ENCODE measurements at regions not wholly inside any gene's neighbourhood (a gene's known extent, or its start where the extent isn't known, plus 50 kb on each side); places are given as distances from the start of the nearest gene placed in this dataset.
"Not testable (repeated sequence)": the region's sequence is repeated elsewhere in the genome, so short reads cannot be mapped to it uniquely, and the experiment has no call there.

DNA sequence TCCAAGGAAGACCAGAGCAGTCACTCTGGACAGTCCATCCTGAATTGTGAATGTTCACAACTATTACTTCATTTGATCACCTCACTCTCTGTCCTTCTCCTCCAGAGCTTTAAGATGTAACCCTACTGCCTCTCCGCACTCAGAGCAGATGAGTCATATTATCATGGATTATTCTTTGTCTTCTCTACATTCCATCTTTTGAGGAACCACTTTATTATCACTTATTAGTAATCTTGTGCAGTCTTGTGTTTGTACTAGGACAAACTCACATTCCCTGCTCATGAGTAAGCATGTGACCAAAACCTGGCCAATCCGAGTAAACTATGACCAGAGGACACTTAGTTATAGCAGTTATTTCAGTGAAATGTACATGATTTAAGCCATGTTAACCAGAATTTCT, 401.5 kb upstream of the ADGRB3 start:
- ATAC-seq: no peak

DNA sequence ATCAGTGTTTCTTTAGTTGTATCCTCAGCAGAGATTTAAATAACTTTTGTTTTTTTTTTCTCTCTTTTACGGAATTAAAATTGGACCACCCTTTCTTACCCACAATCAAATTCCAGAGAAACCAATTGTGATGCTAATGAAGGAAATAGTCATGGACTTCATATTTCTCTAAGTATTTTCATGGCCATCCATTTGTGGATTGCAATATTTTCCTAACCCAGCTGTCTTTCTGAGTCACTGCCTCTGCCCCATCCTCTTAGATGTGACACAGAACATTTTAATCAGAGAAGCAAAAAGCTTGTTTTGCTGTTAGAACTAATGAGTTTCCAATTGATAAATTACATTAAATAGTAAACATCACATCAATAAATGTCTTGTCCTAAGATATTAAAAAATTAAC, 405.5 kb upstream of the ADGRB3 start:
- ATAC-seq: no peak

DNA sequence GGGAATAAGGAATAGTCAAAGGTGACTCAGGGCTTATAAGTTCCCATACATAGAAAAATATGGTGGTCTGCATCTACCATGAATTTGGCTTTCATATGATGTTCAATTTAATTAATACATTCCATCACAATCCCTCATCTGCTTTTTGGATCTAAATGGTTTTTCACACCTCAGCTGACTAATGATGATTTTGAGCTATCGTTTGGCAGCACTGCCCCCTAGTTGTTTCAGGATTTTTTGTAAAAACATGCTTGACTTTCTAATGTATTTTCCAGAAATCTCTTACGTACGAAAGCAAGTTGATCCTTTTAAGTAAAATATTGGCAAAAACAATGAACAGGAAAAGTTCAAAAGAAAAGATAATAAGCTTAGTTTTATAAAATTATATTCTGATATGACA, 408.6 kb upstream of the ADGRB3 start:
- no peak for ATAC-seq

DNA sequence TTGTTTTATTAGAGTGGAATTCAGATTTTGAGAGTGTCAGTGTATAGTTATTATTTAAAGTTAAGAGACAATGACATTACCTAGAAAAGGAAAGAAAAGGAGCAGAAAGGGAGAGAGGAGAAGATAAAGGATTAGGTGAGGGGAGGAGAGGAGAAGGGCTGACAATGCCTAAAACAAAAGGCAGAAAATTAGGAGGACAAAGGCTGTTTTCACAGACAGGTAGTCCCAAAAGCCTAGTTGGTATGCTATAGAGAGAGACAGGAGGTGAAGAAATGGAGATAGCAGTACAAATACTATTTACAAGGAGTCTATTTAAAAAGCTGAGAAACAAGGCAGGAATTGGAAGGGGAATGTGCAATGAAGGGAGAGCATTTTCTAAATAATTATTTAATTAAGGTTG, 409.4 kb upstream of the ADGRB3 start:
- no peak for ATAC-seq

DNA sequence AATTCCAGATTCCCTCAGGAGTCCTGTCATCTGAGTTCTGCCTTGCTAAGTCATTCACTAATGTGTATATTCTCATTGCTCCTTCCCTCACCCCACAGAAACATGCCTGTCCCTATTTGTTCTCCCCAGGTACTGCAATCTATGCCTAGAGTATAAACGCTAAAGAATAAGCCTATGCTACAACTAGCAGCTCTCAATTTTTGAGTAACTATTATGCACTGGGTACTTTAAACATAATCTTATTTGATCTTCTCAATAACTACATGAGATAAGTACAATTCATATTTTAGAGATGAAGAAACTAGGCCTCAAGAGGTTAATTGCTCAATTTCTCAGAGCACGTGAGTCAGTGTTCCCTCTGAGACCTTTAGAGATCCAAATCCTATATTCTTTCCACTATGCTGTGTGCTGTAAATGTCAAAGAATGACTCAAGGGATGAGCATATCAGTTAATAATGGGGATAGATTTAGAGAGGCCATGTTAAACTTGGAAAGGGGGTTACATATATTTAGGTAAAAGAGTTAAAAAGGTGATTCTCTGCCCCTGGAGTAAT, 423.8 kb upstream of the ADGRB3 start:
- ATAC-seq: no peak

DNA sequence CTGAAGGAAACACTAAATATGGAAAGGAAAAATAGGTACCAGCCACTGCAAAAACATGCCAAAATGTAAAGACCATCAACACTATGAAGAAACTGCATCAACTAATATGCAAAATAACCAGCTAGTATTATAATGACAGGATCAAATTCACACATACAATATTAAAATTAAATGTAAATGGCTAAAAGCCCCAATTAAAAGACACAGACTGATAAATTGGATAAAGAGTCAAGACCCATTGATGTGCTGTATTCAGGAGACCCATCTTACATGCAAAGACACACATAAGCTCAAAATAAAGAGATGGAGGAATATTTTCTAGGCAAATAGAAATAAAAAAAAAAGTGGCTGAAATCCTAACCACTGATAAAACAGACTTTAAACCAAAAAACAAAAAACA, 427.5 kb upstream of the ADGRB3 start:
- ATAC-seq: not testable (repeated sequence)

DNA sequence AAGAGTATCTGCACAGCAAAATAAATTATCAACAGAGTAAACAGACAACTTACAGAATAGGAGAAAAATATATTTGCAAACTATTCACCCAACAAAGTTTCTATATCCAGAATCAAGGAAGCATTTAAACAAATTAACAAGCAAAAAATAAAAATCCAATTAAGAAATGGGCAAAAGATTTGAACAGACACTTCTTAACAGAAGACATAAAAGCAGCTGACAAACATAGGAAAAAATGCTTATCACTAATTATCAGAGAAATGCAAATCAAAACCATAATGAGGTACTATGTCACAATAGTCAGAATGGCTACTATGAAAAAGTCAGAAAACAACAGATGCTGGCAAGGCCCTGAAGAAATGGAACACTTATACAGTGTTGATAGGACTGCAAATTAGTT, 434.2 kb upstream of the ADGRB3 start:
- ATAC-seq: no peak

DNA sequence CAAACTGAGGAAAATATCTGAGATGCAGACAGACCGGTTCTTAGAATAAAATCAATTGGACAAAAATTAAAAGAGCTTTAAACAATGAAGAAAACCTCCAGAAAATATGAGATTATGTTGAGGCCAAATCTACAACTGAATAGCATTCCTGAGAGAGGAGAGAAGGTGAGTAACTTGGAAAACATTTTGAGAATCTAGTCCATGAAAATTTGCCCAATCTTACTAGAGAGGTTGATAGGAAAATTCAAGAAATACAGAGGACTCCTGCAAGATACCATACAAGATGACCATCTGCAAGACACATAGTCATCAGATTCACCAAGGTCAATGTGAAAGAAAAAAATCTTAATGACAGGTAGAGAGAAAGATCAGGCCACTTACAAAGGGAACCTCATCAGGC, 437.7 kb upstream of the ADGRB3 start:
- ATAC-seq: no peak

DNA sequence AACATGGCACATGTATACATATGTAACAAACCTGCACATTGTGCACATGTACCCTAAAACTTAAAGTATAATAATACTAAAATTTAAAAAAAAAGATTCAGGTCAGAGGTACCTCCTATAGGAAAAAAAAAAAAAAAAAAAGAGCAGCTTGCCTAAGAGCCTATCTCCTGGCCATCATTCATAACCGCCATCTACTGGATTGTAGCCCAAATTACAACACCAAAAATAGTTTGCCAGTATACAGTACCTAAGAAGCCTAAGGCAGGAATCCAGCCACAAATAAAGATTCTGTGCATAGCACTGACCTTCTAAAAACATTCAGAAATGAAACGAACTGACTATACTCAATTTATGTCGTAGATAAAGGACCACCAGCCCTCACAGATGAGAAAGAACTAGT, 438.4 kb upstream of the ADGRB3 start:
- ATAC-seq: no peak

DNA sequence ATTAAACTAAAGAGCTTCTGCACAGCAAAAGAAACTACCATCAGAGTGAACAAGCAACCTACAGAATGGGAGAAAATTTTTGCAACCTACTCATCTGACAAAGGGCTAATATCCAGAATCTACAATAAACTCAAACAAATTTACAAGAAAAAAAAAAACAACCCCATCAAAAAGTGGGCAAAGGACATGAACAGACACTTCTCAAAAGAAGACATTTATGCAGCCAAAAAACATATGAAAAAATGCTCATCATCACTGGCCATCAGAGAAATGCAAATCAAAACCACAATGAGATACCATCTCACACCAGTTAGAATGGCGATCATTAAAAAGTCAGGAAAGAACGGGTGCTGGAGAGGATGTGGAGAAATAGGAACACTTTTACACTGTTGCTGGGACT, 439.3 kb upstream of the ADGRB3 start:
- not testable (repeated sequence) for ATAC-seq

DNA sequence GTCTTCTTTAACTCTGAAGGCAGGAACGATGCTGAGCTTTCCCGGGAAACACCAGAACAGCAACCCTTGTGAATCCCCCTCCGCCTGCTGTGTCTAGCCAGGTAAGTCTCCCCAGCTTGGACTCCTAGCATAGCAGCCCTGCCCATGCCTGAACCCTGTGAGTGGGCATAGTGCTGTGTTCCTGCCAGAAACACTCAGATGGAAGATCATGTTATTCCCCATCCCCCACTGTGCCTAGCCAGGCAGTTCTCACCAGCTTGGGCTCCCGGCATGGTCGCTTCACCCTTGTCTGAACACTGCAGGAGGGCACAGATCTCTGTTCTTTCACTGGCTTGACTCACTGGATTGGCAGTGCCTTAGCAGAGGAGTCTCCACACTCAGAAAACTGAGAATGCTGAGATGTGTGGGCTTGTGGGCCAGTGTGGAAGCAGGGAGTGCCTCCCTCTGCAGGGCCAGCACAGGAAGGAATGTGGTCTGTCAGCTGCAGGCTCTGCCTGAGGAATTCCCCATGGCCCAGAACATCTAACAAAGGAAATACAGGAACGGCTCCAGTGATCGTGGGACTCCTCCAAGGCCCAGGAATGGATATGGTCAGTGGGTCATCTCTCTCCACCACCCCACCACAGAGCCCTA, 440.1 kb upstream of the ADGRB3 start:
- no peak for ATAC-seq

DNA sequence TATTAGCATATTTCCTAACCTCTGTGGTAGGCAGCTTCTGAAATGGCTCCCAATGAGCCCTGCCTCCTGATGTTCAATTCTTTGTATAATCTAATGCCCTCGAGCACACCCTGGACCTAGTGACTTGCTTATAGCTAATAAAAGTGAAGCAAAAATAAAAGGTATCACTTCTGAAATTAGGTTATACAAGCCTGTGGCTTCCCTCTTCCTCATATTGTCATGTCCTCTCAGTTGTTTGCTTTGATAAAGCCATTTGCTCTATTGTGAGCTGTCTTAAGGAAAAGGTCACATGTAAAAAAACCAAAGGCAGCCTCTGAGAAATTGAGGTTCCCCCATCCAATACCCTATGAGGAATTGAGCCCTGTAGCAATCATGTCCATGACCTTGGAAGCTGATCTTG, 442.1 kb upstream of the ADGRB3 start:
- ATAC-seq: no peak

DNA sequence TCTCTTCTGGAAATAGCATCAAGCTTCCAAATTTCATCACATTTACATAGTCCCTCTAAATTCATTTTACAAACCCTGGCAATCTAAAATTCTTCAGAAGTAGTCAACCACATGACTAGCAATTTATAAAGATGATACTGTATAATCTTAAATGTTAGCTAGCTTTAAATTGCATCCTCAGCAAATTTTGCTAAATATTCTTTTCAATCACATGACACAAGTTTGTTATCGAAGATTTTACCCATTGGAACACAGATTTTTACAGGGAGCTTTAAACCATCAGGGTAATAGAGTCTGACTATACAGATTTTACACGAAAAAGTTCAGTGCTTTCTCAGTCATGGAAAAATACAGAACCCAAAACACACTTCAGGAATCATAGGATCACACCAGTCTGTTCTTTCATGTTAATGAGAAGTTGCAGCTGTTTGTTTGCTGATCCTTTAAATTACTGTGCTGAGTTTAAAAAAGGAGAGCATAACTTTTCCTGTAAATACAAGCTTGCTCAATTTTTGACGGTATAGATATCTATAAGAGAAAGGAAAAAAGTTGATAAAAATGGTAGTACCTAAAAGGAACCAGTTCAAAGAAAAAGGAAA, 445.8 kb upstream of the ADGRB3 start:
- no peak for ATAC-seq

DNA sequence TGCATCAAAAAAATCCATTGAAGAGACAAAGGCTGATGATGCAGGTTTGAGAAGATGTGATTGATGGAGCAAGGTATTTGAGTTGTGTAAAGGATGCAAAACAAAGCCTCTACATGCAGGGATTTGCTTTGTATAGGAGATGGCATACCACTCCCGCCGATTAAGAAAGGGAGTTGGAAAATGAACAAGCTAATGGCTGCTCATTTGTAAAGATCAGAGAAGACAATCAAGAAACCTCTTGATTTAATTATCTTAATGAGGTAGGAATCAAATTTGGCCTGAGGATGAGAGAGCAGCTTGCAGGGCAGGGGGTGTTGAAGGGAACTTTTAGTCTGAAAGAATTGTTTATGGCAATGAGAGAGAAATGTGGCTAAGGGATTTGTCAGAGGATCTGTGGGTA, 448.2 kb upstream of the ADGRB3 start:
- ATAC-seq: no peak

DNA sequence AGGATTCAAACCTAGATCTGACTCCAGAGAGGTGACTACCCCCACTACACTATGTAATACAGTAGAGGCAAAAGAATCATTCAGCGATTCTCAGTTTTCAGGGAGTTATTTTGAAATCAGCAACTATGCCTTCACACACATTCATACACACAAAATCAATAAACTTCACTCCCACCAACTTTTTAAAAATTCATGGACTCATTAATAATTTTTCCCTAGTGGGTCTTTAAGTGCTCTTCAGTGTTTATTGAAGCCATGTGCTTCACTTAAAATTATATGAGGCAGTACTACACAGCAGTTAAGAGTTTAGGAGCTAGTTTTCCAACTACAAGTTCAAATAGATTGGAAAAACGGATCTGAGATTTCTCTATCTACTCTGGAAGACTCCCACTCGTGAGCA, 452.7 kb upstream of the ADGRB3 start:
- ATAC-seq: no peak

DNA sequence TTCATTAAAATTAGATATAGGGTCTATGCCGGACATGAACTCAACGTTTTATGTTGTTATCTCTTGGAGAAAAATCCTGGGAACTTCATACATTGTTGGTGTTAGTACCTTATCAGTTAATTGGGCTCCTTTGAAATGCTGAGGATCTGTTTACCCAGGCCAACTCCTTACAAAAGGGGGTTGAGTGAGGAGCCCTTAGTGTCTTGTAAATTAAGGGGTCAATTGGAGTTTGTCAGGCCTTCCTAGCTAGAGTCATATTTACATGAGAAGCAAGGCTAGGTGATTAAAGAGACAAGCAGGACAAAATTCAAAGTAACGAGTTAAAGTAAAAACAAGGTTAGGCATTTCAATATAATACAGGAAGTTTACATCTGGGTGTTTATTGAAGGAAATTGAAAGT, 454.1 kb upstream of the ADGRB3 start:
- not testable (repeated sequence) for ATAC-seq

DNA sequence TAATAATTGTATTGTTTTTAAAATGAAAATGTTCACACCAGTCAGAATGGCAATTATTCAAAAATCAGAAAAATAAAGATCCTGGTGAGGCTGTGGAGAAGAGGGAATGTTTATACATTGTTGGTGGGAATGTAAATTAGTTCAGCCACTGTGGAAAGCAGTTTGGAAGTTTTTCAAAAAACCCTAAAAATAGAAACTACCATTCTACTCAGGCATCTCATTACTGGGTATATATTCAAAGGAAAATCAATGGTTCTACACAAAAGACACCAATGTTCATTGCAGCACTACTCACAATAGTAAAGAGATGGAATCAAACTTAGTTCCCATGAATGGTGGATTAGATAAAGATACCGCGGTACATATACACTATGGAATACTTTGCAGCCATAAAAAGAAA, 461.5 kb upstream of the ADGRB3 start:
- no peak for ATAC-seq

DNA sequence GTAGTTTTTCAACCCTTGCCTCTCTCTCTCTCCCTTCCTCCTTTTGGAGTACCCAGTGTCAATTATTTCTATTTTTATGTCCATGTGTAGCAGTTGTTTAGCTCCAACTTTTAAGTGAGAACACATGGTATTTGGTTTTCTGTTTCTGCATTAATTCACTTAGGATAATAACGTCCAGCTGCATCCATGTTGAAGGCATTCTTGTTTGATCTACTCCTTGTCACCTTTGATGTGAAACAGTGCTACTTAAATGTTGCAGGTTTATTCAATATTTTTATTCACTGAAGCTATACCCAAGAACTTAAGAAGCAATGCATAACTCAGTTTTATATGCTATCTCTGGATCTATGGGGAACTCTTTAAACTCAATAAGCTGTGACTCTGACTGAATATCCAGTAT, 465.2 kb upstream of the ADGRB3 start:
- ATAC-seq: no peak

DNA sequence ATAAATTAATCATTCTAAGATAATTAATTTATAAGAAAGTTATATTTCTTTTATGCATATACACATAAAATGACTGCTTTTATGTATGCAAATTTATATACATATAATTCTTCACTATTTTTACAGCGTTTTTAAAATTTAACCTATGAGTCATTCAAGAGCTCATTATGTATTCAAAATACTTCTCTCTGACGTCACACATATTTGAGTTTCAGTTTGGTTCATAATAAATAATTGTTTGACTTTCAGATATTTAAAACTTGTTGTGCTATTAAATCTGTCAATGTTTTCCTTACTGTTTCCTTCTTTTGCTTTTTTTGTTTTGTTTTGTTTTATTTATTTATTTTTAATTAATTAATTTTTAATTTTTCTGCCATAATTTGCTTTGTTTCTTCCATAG, 467.5 kb upstream of the ADGRB3 start:
- no peak for ATAC-seq

DNA sequence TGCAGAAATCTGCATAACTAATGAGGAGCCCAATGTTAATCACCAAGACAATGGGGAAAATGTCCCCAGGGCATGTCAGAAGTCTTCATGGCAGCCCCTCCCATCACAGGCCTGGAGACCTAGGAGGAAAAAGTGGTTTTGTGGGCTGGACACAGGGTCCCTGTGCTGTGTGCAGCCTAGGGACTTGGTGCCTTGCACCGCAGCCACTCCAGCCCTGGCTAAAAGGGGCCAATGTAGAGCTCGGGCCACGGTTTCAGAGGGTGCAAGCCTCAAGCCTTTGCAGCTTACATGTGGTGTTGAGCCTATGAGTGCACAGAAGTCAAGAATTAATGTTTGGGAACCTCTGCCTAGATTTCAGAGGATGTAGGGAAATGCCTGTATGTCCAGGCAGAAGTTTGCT, 474.3 kb upstream of the ADGRB3 start:
- not testable (repeated sequence) for ATAC-seq

DNA sequence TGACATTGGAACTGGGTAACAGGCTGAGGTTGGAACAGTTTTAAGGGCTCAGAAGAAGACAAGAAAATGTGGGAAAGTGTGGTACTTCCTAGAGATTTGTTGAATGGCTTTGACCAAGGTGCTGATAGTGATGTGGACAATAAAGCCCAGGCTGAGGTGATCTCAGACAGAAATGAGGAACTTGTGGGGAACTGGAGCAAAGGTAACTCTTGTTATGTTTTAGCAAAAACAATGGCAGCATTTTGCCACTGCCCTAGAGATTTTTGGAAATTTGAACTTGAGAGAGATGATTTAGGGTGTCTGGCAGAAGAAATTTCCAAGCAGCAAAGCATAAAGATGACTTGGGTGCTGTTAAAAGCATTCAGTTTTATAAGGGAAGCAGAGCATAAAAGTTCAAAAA, 474.7 kb upstream of the ADGRB3 start:
- ATAC-seq: no peak

DNA sequence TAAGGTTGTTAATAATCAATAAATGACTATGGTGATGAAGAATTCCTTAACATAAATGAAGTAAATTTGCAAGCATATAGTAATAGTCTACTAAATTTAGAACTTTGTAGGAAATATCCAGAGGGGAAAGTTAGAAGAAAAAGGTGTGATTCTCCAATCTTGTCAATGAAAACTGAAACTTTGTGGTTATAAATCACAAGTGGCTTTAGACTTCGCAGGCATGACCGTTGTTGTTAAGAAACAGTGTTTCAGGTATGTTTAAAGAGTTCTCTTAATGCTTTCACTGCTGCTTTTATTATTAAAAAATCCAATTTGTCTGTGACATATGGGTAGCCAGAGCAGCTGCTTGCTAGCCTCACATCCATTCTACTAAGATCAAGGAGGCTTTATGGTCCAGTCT, 475.6 kb upstream of the ADGRB3 start:
- no peak for ATAC-seq

DNA sequence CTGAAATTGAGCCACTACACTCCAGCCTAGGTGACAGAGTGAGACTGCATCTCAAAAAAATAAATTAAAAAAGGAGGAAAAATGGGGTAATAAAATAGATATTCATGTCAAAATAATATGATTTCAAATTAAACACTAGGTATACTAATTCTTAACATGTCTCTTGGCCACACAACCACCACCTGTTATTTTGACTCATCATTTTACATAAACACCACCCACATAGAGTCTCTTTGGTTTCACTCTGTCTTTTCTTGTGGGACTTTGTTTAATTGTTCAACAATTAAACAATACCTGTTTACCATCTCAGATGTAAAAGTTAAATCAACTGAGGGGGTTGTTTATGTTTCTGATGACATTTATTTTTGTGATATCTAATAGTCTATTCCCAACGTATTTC, 476.8 kb upstream of the ADGRB3 start:
- no peak for ATAC-seq

DNA sequence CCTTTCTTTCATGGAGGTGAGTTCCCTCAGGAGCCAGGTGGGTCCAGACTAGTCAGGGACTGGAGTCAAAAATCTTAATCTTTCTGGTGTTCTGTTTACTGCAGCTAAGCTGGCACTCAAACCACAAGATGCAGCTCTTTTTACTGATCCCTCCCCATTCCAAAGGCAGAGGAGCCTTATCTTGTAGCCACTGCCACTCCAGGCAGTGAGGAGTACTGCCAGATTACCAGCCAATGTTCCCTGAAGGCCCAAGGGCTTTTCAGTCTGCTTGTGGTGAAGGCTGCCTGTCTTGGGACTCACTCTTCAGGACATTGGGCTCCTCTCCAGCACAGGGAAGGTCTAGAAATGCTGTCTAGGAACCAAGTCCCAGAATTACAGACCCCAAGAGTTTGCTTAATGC, 490.4 kb upstream of the ADGRB3 start:
- ATAC-seq: no peak

DNA sequence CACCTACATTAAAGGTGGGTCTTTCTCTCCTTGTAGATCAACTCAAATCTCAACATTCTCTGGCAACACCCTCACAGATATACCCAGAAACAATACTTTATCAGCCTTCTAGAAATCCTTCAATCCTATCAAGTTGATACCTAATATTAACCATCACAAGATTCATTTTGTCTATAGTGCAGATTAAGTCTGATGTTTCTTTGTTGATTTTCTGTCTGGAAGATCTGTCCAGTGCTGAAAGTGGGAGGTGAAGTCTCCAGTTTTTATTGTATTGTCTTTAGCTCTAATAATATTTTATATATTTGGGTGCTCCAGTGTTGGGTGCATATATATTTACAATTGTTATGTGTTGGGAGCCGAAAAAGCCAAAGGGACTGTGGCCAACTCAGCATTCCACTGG, 493.9 kb upstream of the ADGRB3 start:
- ATAC-seq: no peak

Measured in activated CD4-positive, CD25-positive, alpha-beta regulatory T cell treated with anti-CD3 and anti-CD28 coated beads, Interleukin-2, amount 50 U/mL, for 24 hours (primary cell).